SK-N-SH (cell line): ENCODE measurements at regions not wholly inside any gene's neighbourhood (a gene's known extent, or its start where the extent isn't known, plus 50 kb on each side); places are given as distances from the start of the nearest gene placed in this dataset.
A peak's percentile ranks its signal among the peaks of the same experiment; 100 is the strongest.

Source experiments
- CTCF ChIA-PET: fragments of 300-600, 350-600 bp; formaldehyde crosslinking; extraction: SDS; loops from one replicate; lab custom pipeline; 2021; lab: Yijun Ruan, JAX
- POLR2A ChIA-PET: fragments of 350-600 bp; sonication (Branson Sonifier 250); formaldehyde crosslinking; extraction: SDS; loops from one replicate; lab custom pipeline; 2020; ENCODE audit warnings: antibody characterized with exemption, inconsistent platforms; lab: Yijun Ruan, JAX
- DNase-seq: peaks from one replicate; pipeline ENCODE4 v3.0.0; 2012
- H2AFZ ChIP-seq: fragments of 200-600 bp; sonication (generic); 2 replicates; pipeline ENCODE4 v1.8.1; 2016; ENCODE audit warnings: antibody characterized with exemption, mild to moderate bottlenecking, low read depth
- H3F3A ChIP-seq: fragments of 200-600 bp; sonication (generic); replicated peaks from 2 replicates; pipeline ENCODE3; 2016; ENCODE audit warnings: antibody characterized with exemption, mild to moderate bottlenecking; ENCODE audit not compliant: insufficient read depth
- H3K27ac ChIP-seq, 2 experiments: fragments of 200-500 bp in 1 of 2; fragments of 200-600 bp in 1 of 2; sonication (Bioruptor generic) in 1 of 2; sonication (generic), shearing (Covaris generic) in 1 of 2; 2 replicates each; pipeline versions ENCODE4 v1.5.1 to v1.6.1; 2014 to 2016; ENCODE audit warnings: low read depth in 2 of 2, inconsistent platforms in 1 of 2, low read length in 1 of 2, mild to moderate bottlenecking in 1 of 2, mixed read lengths in 1 of 2
- H3K27me3 ChIP-seq: fragments of 200-600 bp; sonication (generic), shearing (Covaris generic); 2 replicates; pipeline ENCODE4 v1.6.1; 2016; ENCODE audit warnings: mixed run types; ENCODE audit not compliant: insufficient read depth
- H3K36me3 ChIP-seq, 2 experiments: fragments of 200-500 bp in 1 of 2; fragments of 200-600 bp in 1 of 2; sonication (Bioruptor generic) in 1 of 2; sonication (generic) in 1 of 2; replicated peaks in 1 of 2; 2 replicates each; pipeline versions ENCODE3 to v1.5.1; 2014 to 2016; ENCODE audit warnings: low read length in 1 of 2, mild to moderate bottlenecking in 1 of 2; ENCODE audit not compliant: insufficient read depth in 2 of 2, control insufficient read depth in 1 of 2
- H3K4me1 ChIP-seq, 2 experiments: fragments of 200-500 bp in 1 of 2; fragments of 200-600 bp in 1 of 2; sonication (Bioruptor generic) in 1 of 2; sonication (generic), shearing (Covaris generic) in 1 of 2; 2 replicates each; pipeline versions ENCODE4 v1.5.1 to v1.6.1; 2014 to 2016; ENCODE audit warnings: low read depth in 1 of 2, low read length in 1 of 2, mixed run types in 1 of 2; ENCODE audit not compliant: insufficient read depth in 2 of 2, control insufficient read depth in 1 of 2
- H3K4me2 ChIP-seq: fragments of 200-600 bp; sonication (generic), shearing (Covaris generic); 2 replicates; pipeline ENCODE4 v1.6.1; 2017; ENCODE audit warnings: mixed run types
- H3K4me3 ChIP-seq, 2 experiments: fragments of 200-500 bp in 1 of 2; fragments of 200-600 bp in 1 of 2; sonication (Bioruptor generic) in 1 of 2; sonication (generic), shearing (Covaris generic) in 1 of 2; 2 replicates each; pipeline versions ENCODE4 v1.5.1 to v1.8.1; 2014 to 2016; ENCODE audit warnings: low read depth in 2 of 2, inconsistent platforms in 1 of 2, low read length in 1 of 2, mild to moderate bottlenecking in 1 of 2, mixed read lengths in 1 of 2, moderate library complexity in 1 of 2
- H3K79me2 ChIP-seq: fragments of 200-600 bp; sonication (generic); 2 replicates; pipeline ENCODE4 v1.8.1; 2017; ENCODE audit warnings: mild to moderate bottlenecking; ENCODE audit not compliant: insufficient read depth
- H3K9ac ChIP-seq: fragments of 200-600 bp; sonication (generic); 2 replicates; pipeline ENCODE4 v1.6.1; 2017; ENCODE audit warnings: mixed run types
- H3K9me2 ChIP-seq: fragments of 200-600 bp; sonication (generic); 2 replicates; pipeline ENCODE4 v1.6.1; 2017; ENCODE audit warnings: mixed run types
- H3K9me3 ChIP-seq: fragments of 200-600 bp; sonication (generic); 2 replicates; pipeline ENCODE4 v1.6.1; 2017; ENCODE audit warnings: mixed run types, mild to moderate bottlenecking, moderate library complexity
- H4K20me1 ChIP-seq: fragments of 200-600 bp; sonication (generic); 2 replicates; pipeline ENCODE4 v1.6.1; 2017; ENCODE audit warnings: mild to moderate bottlenecking, mixed run types; ENCODE audit not compliant: insufficient read depth
- CHD2 ChIP-seq: fragments of 150-350 bp; IDR thresholded peaks from 2 replicates; pipeline ENCODE4 v1.6.1; 2018; ENCODE audit warnings: low read length; ENCODE audit not compliant: partially characterized antibody
- EZH2phosphoT487 ChIP-seq: fragments of 200-600 bp; sonication (generic); IDR thresholded peaks from 2 replicates; pipeline ENCODE4 v1.6.1; 2017; ENCODE audit warnings: low read depth, mixed run types, mild to moderate bottlenecking, antibody characterized with exemption, moderate library complexity, borderline replicate concordance
- FOXJ3 ChIP-seq: sonication (generic); formaldehyde crosslinking; IDR thresholded peaks from 2 replicates; pipeline ENCODE4 v1.5.1; 2020; ENCODE audit warnings: mild to moderate bottlenecking, missing genetic modification reagents
- JUND ChIP-seq: IDR thresholded peaks from 2 replicates; pipeline ENCODE4 v1.4.0; 2012
- RFX5 ChIP-seq: IDR thresholded peaks from 2 replicates; pipeline ENCODE4 v1.6.1; 2012; ENCODE audit warnings: mild to moderate bottlenecking, improper control_type of control experiment, low read length
- TAF1 ChIP-seq: IDR thresholded peaks from 2 replicates; pipeline ENCODE4 v1.6.1; 2012; ENCODE audit warnings: low read depth, mild to moderate bottlenecking, low read length, moderate library complexity, borderline replicate concordance
- TCF12 ChIP-seq: IDR thresholded peaks from 2 replicates; pipeline ENCODE4 v1.4.0; 2012
- TEAD4 ChIP-seq: IDR thresholded peaks from 2 replicates; pipeline ENCODE4 v1.4.0; 2012; ENCODE audit warnings: mild to moderate bottlenecking, borderline replicate concordance; ENCODE audit not compliant: insufficient read depth
- YY1 ChIP-seq: IDR thresholded peaks from 2 replicates; pipeline ENCODE4 v1.4.0; 2012; ENCODE audit warnings: low read depth, mild to moderate bottlenecking
- WGBS: methylation state at CpG from one replicate; pipeline ENCODE4 v1.1.6; 2017; ENCODE audit warnings: low lambda C conversion rate; 5-methylcytosine and 5-hydroxymethylcytosine counted together
- TF ChIP-seq, protein P1 (sequence below): IDR thresholded peaks from 2 replicates; pipeline ENCODE4 v1.4.0; 2012; ENCODE audit warnings: low read depth, borderline replicate concordance
- TF ChIP-seq, protein P2 (sequence below): fragments of 200-600 bp; sonication (generic); IDR thresholded peaks from 2 replicates; pipeline ENCODE4 v1.6.1; 2017; ENCODE audit warnings: antibody characterized with exemption, mild to moderate bottlenecking, moderate library complexity
- TF ChIP-seq, protein P3 (sequence below): IDR thresholded peaks from 2 replicates; pipeline ENCODE4 v1.4.0; 2012; ENCODE audit warnings: low read depth
- TF ChIP-seq, protein P4 (sequence below): IDR thresholded peaks from 2 replicates; pipeline ENCODE4; 2012
- TF ChIP-seq, protein P5 (sequence below): IDR thresholded peaks from 2 replicates; pipeline ENCODE4 v1.4.0; 2012; ENCODE audit warnings: low read depth, borderline replicate concordance

DNA sequence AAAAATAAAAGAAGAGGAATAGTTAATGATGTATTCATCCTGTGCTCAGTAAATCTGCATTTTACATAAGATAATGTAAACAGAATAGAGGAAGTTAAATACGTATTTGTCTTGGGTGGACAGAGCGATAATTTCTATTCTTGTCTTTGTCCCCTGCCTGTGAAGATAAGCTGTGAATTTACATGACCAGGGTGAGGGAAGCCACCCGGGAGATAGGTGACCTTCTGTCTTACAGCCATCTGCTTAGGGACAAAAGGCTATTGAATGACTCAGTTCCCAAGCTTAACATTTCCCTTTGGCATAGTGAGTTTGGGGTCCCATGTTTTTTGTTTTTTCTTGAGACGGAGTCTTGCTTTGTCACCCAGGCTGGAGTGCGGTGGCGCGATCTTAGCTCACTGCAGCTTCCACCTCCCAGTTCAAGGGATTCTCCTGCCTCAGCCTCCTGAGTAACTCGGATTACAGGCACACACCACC lies 88.7 kb upstream of the KCTD7 start:
- Histone ChIP-seq H3K36me3 (peaks cover 0 to under 1% of the 10 kb centered on the region in 2 experiments), H3K4me2 (no peak overlapping the region), H3K9ac (no peak overlapping the region), H3K79me2 (peaks cover 2% of the 10 kb centered on the region; the same call in 1 of the 2 replicates), H3K4me1 (no peaks in the 10 kb centered on the region; a peak in 1 of 4 replicates), H3K27me3 (no peaks in the 10 kb centered on the region), H2AFZ (no peak overlapping the region), H3K27ac (no peak overlapping the region), H3K4me3 (no peak overlapping the region), H4K20me1 (no peaks in the 10 kb centered on the region), H3K9me2 (no peaks in the 10 kb centered on the region), H3K9me3 (no peaks in the 10 kb centered on the region), H3F3A (no peaks in the 10 kb centered on the region)
- POLR2A ChIA-PET, result no interaction called here
- no peak for DNase-seq
- no peak for TF ChIP-seq FOXJ3 (CRISPR knock-in tag)
- WGBS, result 95% methylated on average over 8 of the region's 8 CpGs
- CTCF ChIA-PET, result interaction anchor here (5.1 kb wide), 1 partner anchor 17 kb away, joined by 26 read pairs; no protein-coding TSS in a partner anchor

DNA sequence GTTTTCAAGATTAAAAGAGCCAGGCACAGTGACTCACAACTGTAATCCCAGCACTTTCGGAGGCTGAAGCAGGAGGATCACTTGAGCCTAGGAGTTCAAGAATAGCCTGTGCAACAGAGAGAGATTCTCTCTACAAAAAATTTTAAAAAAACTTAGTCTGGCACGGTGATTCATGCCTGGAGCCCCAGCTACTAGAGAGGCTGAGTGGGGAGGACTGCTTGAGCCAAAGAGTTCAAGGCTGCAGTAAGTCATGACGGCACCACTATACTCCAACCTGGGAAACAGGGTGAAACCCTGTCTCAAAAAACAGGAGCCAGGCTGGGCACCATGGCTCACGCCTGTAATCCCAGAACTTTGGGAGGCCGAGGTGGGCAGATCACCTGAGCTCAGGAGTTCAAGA lies 86.6 kb upstream of the KCTD7 start:
- Histone ChIP-seq H3K9ac (no peak overlapping the region), H4K20me1 (no peaks in the 10 kb centered on the region), H3K4me2 (no peak overlapping the region), H3K4me3 (no peak overlapping the region), H3K36me3 (peaks cover 2 to 13% of the 10 kb centered on the region in 2 experiments), H3K9me3 (no peaks in the 10 kb centered on the region), H2AFZ (no peak overlapping the region), H3K4me1 (no peaks in the 10 kb centered on the region; a peak in 1 of 4 replicates), H3K27me3 (no peaks in the 10 kb centered on the region), H3F3A (no peaks in the 10 kb centered on the region), H3K9me2 (no peaks in the 10 kb centered on the region), H3K79me2 (peaks cover 5% of the 10 kb centered on the region; the same call in 1 of the 2 replicates), H3K27ac (peak overlapping the region in 1 of 2 experiments; percentile 26; a peak in 1 of 4 replicates)
- POLR2A ChIA-PET, result no interaction called here
- CTCF ChIA-PET, result interaction anchor here (1.7 kb wide), 1 partner anchor 15 kb away, joined by 7 read pairs; no protein-coding TSS in a partner anchor
- no peak for DNase-seq
- WGBS, result 94% methylated on average over 5 of the region's 5 CpGs
- TF ChIP-seq, protein P1, sequence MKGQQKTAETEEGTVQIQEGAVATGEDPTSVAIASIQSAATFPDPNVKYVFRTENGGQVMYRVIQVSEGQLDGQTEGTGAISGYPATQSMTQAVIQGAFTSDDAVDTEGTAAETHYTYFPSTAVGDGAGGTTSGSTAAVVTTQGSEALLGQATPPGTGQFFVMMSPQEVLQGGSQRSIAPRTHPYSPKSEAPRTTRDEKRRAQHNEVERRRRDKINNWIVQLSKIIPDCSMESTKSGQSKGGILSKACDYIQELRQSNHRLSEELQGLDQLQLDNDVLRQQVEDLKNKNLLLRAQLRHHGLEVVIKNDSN, result no peak
- TF ChIP-seq, protein P2, sequence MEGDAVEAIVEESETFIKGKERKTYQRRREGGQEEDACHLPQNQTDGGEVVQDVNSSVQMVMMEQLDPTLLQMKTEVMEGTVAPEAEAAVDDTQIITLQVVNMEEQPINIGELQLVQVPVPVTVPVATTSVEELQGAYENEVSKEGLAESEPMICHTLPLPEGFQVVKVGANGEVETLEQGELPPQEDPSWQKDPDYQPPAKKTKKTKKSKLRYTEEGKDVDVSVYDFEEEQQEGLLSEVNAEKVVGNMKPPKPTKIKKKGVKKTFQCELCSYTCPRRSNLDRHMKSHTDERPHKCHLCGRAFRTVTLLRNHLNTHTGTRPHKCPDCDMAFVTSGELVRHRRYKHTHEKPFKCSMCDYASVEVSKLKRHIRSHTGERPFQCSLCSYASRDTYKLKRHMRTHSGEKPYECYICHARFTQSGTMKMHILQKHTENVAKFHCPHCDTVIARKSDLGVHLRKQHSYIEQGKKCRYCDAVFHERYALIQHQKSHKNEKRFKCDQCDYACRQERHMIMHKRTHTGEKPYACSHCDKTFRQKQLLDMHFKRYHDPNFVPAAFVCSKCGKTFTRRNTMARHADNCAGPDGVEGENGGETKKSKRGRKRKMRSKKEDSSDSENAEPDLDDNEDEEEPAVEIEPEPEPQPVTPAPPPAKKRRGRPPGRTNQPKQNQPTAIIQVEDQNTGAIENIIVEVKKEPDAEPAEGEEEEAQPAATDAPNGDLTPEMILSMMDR, result no peak

DNA sequence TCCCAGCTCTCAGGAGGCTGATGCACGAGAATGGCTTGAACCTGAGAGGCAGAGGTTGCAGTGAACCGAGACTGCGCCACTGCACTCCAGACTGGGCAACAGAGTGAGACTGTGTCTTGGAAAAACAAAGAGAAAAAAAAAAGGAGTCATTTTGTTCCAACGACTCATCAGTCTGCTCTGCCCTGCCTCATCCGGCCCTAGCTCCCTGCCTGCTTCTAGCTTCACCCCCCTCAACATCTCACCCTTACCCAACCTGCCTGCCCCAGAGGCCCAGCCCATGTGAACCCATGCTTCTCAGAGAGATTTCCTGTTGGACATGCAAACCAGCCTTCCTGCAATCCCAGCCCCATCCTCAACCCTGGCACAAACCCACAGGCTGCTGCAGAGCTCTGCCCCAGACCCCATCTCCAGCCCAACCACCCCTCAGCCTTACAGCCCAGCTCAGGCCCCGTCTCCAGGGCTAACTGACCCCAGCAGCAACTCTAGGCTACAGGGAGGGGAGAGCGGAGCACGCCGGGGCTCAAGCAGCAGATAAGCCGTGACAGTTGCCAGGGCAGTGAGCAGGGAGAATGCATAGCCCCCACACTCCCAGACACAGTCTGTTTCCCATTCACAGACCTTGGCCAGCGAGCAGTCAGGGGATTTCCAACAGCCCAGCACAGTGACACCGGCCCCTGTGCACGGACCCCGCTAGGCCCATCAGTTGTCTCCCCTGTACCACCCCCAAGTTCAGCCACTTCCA lies 86.0 kb upstream of the KCTD7 start:
- CTCF ChIA-PET, result interaction anchor here (0.6 to 1.7 kb wide), 2 partner anchors 15 to 45 kb away, joined by 3 to 7 read pairs; no protein-coding TSS in a partner anchor
- no peak overlapping the region for H3K9ac ChIP-seq
- no peak for TF ChIP-seq RFX5
- no peak for TF ChIP-seq TEAD4
- TF ChIP-seq TAF1, result no peak
- TF ChIP-seq, protein P3, sequence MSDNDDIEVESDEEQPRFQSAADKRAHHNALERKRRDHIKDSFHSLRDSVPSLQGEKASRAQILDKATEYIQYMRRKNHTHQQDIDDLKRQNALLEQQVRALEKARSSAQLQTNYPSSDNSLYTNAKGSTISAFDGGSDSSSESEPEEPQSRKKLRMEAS, result no peak
- no peak for TF ChIP-seq JUND
- no peak for TF ChIP-seq TCF12
- TF ChIP-seq, protein P4, sequence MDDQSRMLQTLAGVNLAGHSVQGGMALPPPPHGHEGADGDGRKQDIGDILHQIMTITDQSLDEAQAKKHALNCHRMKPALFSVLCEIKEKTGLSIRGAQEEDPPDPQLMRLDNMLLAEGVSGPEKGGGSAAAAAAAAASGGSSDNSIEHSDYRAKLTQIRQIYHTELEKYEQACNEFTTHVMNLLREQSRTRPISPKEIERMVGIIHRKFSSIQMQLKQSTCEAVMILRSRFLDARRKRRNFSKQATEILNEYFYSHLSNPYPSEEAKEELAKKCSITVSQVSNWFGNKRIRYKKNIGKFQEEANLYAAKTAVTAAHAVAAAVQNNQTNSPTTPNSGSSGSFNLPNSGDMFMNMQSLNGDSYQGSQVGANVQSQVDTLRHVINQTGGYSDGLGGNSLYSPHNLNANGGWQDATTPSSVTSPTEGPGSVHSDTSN, result no peak
- no peak for TF ChIP-seq CHD2
- TF ChIP-seq, protein P5, sequence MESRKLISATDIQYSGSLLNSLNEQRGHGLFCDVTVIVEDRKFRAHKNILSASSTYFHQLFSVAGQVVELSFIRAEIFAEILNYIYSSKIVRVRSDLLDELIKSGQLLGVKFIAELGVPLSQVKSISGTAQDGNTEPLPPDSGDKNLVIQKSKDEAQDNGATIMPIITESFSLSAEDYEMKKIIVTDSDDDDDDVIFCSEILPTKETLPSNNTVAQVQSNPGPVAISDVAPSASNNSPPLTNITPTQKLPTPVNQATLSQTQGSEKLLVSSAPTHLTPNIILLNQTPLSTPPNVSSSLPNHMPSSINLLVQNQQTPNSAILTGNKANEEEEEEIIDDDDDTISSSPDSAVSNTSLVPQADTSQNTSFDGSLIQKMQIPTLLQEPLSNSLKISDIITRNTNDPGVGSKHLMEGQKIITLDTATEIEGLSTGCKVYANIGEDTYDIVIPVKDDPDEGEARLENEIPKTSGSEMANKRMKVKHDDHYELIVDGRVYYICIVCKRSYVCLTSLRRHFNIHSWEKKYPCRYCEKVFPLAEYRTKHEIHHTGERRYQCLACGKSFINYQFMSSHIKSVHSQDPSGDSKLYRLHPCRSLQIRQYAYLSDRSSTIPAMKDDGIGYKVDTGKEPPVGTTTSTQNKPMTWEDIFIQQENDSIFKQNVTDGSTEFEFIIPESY, result no peak
- no peak for TF ChIP-seq EZH2phosphoT487
- no peak for TF ChIP-seq YY1

More for the DNA sequence above, 86.0 kb upstream of the KCTD7 start:
- Histone ChIP-seq H2AFZ (no peak overlapping the region), H3K27me3 (no peaks in the 10 kb centered on the region), H3K4me2 (no peak overlapping the region), H3K27ac (peak overlapping the region in 1 of 2 experiments; percentile 26; a peak in 1 of 4 replicates), H3K4me3 (no peak overlapping the region), H4K20me1 (no peaks in the 10 kb centered on the region), H3F3A (no peaks in the 10 kb centered on the region), H3K9me3 (no peaks in the 10 kb centered on the region), H3K4me1 (no peaks in the 10 kb centered on the region; a peak in 1 of 4 replicates), H3K79me2 (peaks cover 5% of the 10 kb centered on the region; the same call in 1 of the 2 replicates), H3K9me2 (no peaks in the 10 kb centered on the region), H3K36me3 (peaks cover 2 to 14% of the 10 kb centered on the region in 2 experiments)
- POLR2A ChIA-PET, result interaction anchor here (0.6 kb wide), 1 partner anchor 23 kb away, joined by 4 read pairs; no protein-coding TSS in a partner anchor
- WGBS, result 77% methylated on average over 14 of the region's 14 CpGs
- peak; percentile 49 for DNase-seq
